Stimulated activated CD8-positive, alpha-beta memory T cell treated with anti-CD3 and anti-CD28 coated beads, Interleukin-12 subunit alpha, Interleukin-12 subunit beta, amount 100 ng/mL, for 4 hours (primary cell): ENCODE measurements at regions not wholly inside any gene's neighbourhood (a gene's known extent, or its start where the extent isn't known, plus 50 kb on each side); places are given as distances from the start of the nearest gene placed in this dataset.
"Not testable (repeated sequence)": the region's sequence is repeated elsewhere in the genome, so short reads cannot be mapped to it uniquely, and the experiment has no call there.

ENCODE experiments used
- DNase-seq: peaks from one replicate; pipeline ENCODE4 v3.0.0-alpha.2; 2020; ENCODE audit warnings: low read depth

GRCh38 chr18:70418546-70419311 is 129.9 kb downstream of the SOCS6 start:
- no peak for DNase-seq

GRCh38 chr18:70417847-70418246 is 129.0 kb downstream of the SOCS6 start:
- DNase-seq: no peak

- no peak for DNase-seq
Measured at GRCh38 chr18:70416496-70416895, 127.7 kb downstream of the SOCS6 start.

- DNase-seq: no peak
Measured at GRCh38 chr18:70415823-70416488, 127.1 kb downstream of the SOCS6 start.

GRCh38 chr18:70414315-70414900 is 125.6 kb downstream of the SOCS6 start:
- DNase-seq: no peak

GRCh38 chr18:70413455-70413854 is 124.6 kb downstream of the SOCS6 start:
- DNase-seq: no peak

GRCh38 chr18:70411876-70412435 is 123.1 kb downstream of the SOCS6 start:
- no peak for DNase-seq

- DNase-seq: no peak
Measured at GRCh38 chr18:70411307-70411706, 122.5 kb downstream of the SOCS6 start.

GRCh38 chr18:70405052-70405451 is 116.2 kb downstream of the SOCS6 start:
- no peak for DNase-seq

GRCh38 chr18:70400476-70400875 is 111.6 kb downstream of the SOCS6 start:
- no peak for DNase-seq

- DNase-seq: no peak
Measured at GRCh38 chr18:70398076-70398475, 109.2 kb downstream of the SOCS6 start.

GRCh38 chr18:70397259-70397925 is 108.5 kb downstream of the SOCS6 start:
- no peak for DNase-seq

- DNase-seq: not testable (repeated sequence)
Measured at GRCh38 chr18:70395771-70396170, 106.9 kb downstream of the SOCS6 start.

GRCh38 chr18:70394672-70395071 is 105.8 kb downstream of the SOCS6 start:
- no peak for DNase-seq

GRCh38 chr18:70390371-70391090 is 101.7 kb downstream of the SOCS6 start:
- no peak for DNase-seq

GRCh38 chr18:70389036-70389435 is 100.2 kb downstream of the SOCS6 start:
- not testable (repeated sequence) for DNase-seq

- DNase-seq: no peak
Measured at GRCh38 chr18:70387027-70387426, 98.2 kb downstream of the SOCS6 start.

- no peak for DNase-seq
Measured at GRCh38 chr18:70386582-70386981, 97.7 kb downstream of the SOCS6 start.

GRCh38 chr18:70385474-70385873 is 96.6 kb downstream of the SOCS6 start:
- no peak for DNase-seq

- DNase-seq: no peak
Measured at GRCh38 chr18:70384181-70384790, 95.4 kb downstream of the SOCS6 start.

GRCh38 chr18:70382992-70383717 is 94.3 kb downstream of the SOCS6 start:
- no peak for DNase-seq
